ENCODE measurements at regions not wholly inside any gene's neighbourhood (a gene's known extent, or its start where the extent isn't known, plus 50 kb on each side); places are given as distances from the start of the nearest gene placed in this dataset.

DNA sequence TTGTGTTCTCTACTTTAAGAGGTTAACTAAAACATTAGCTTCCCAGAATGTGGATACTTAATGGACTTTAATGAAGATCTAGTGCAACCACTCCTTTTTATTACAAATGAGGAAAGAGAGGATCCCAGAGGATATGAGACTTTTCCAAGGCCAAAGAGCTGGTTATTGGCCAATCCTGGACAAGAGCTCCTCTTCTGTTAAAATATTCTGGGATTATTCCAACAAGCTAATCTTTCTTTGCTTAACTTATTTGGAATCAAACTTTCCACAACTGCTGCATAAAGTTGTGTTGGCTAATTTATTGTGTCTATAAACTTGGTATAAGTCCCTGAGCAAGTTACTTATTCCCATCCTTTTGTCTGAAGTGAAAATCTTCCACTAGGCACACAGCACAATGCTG is 174.2 kb upstream of the HCCS start:
- H3K9me3 ChIP-seq = no peaks in the 10 kb centered on the region
- intact Hi-C loops (cut with DNase I) = no loop called here
- H3K27me3 ChIP-seq = no peaks in the 10 kb centered on the region
- H3K36me3 ChIP-seq = no peaks in the 10 kb centered on the region
- H3K4me3 ChIP-seq = no peak overlapping the region
- H3K27ac ChIP-seq = no peak overlapping the region
- TF ChIP-seq, protein P1, sequence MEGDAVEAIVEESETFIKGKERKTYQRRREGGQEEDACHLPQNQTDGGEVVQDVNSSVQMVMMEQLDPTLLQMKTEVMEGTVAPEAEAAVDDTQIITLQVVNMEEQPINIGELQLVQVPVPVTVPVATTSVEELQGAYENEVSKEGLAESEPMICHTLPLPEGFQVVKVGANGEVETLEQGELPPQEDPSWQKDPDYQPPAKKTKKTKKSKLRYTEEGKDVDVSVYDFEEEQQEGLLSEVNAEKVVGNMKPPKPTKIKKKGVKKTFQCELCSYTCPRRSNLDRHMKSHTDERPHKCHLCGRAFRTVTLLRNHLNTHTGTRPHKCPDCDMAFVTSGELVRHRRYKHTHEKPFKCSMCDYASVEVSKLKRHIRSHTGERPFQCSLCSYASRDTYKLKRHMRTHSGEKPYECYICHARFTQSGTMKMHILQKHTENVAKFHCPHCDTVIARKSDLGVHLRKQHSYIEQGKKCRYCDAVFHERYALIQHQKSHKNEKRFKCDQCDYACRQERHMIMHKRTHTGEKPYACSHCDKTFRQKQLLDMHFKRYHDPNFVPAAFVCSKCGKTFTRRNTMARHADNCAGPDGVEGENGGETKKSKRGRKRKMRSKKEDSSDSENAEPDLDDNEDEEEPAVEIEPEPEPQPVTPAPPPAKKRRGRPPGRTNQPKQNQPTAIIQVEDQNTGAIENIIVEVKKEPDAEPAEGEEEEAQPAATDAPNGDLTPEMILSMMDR (IDR thresholded peaks at IDR 0.05) = no peak
- H3K4me1 ChIP-seq = no peaks in the 10 kb centered on the region
- no peak for ATAC-seq
- no peak for DNase-seq
- FAIRE-seq = no peak

DNA sequence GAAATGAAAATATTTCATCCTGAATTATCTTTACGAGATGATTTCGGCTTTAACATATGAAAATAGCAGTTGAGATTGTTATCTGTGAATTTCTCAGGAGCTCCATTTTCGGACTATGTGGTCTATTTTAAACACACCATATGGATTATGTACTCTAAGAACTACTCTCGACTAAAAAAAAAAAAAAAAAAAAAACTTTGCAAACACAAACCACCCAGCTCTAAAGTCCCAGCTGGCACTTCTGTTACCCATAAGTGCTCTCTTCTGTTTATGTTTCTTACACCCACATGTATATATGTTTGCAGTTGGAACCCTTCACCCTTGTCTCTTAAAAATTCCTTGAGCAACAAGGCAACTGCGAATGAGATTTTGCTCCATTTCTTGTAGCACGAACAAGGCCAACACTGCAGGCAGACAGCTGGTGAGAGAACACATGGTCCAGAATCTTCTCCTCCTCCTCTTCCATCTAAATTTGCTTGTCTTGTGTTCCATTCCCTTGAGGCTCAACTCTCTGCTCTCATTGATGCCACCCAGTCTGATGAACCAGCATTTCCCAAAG is 172.7 kb upstream of the HCCS start:
- Histone ChIP-seq H3K4me1 (no peaks in the 10 kb centered on the region), H3K9me3 (no peaks in the 10 kb centered on the region), H3K36me3 (no peaks in the 10 kb centered on the region), H3K27ac (no peak overlapping the region), H3K27me3 (no peaks in the 10 kb centered on the region), H3K4me3 (no peak overlapping the region)
- intact Hi-C loops (cut with DNase I) = no loop called here
- ATAC-seq (no peak), DNase-seq (no peak), FAIRE-seq (no peak)
- TF ChIP-seq, protein P1 (IDR thresholded peaks at IDR 0.05) = no peak
- 76 to 92% methylated on average over 6 of the region's 6 CpGs for WGBS, 2 donors

DNA sequence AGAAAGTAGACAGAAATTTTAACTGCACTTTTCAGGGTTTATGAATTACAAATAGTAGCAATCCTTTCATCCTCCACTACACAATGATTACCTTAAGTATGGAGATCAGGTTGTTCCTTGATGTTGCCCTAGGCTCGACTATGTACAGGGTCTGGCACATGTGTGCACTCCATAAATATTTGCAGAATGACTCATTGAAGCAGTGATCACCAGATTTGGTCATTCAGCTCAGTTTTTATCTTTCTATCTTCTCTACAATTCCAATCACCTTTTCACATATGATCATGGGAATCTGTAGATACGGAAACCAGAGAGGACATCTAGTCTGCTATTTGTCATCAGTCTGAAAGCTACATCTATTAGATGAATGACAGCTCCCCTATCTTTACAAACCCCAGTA is 171.7 kb upstream of the HCCS start:
- DNase-seq (no peak), FAIRE-seq (no peak), ATAC-seq (no peak)
- intact Hi-C loops (cut with DNase I) = no loop called here
- H3K36me3 ChIP-seq = no peaks in the 10 kb centered on the region
- H3K4me3 ChIP-seq = no peak overlapping the region
- H3K9me3 ChIP-seq = no peaks in the 10 kb centered on the region
- TF ChIP-seq, protein P1 (IDR thresholded peaks at IDR 0.05) = no peak
- H3K4me1 ChIP-seq = no peaks in the 10 kb centered on the region
- no peak overlapping the region for H3K27ac ChIP-seq
- H3K27me3 ChIP-seq = no peaks in the 10 kb centered on the region
- 36 to 44% methylated on average over 2 of the region's 2 CpGs for WGBS, 2 donors

DNA sequence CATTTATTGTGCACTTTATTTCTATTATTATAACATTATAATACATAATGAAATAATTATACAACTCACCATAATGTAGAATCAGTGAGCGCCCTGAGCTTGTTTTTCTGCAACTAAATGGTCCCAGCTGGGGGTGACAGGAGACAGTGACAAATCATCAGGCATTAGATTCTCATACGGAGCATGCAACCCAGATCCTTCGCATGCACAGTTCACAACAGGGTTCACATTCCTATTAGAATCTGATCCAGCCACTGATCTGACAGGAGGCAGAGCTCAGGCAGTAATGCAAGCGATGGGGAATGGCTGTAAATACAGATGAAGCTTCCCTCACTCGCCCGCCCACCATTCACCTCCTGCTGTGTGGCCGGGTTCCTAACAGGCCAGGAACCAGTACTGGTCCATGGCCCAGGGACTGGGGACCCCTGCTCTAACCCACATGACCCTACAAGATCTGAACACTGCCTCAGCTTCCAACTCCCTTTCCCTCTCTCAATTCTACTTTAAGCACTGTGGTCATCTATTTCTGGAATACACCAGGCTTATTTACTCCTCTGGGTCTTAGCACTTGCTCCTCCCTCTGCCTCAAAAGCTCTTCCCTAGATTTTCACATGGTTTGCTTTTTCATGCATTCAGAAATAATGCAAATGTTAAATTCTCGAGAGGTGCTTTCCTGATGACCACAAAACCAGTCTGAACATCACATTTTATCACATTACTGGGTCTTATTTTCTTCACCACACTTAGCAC is 166.8 kb upstream of the HCCS start:
- H3K9me3 ChIP-seq = no peaks in the 10 kb centered on the region
- 59 to 85% methylated on average over 8 of the region's 8 CpGs for WGBS, 2 donors
- DNase-seq = no peak
- intact Hi-C loops (cut with DNase I) = no loop called here
- H3K27me3 ChIP-seq = no peaks in the 10 kb centered on the region
- no peaks in the 10 kb centered on the region for H3K36me3 ChIP-seq
- no peak for ATAC-seq
- TF ChIP-seq, protein P1 (IDR thresholded peaks at IDR 0.05) = no peak
- FAIRE-seq = no peak
- no peaks in the 10 kb centered on the region for H3K4me1 ChIP-seq
- H3K4me3 ChIP-seq = no peak overlapping the region
- no peak overlapping the region for H3K27ac ChIP-seq

DNA sequence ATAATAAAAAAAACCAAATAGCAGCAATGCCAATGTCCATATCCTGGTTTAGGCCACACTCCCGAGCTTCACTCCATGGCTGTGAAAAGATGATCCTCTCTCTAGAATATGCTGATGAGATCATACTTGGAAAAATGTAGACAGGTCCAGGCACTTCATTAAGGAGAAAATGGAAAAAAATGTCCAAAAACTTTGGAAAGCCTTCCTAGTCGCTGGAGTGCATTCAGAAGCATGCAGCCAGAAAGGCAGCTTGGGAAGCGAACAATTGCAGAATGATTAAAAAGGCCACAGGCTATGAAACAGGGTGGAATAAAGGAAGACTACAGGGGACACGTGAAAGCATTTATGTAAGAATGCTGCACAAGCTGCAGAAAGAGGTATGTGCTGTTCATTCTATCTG is 165.6 kb upstream of the HCCS start:
- ATAC-seq (no peak), FAIRE-seq (no peak), DNase-seq (no peak)
- 72 to 93% methylated on average over 4 of the region's 4 CpGs for WGBS, 2 donors
- Histone ChIP-seq H3K9me3 (no peaks in the 10 kb centered on the region), H3K36me3 (no peaks in the 10 kb centered on the region), H3K4me3 (no peak overlapping the region), H3K27me3 (no peaks in the 10 kb centered on the region), H3K4me1 (no peaks in the 10 kb centered on the region), H3K27ac (no peak overlapping the region)
- TF ChIP-seq, protein P1 (IDR thresholded peaks at IDR 0.05) = no peak
- intact Hi-C loops (cut with DNase I) = no loop called here
